Muscle of leg (tissue), 3 donors: ENCODE measurements at regions not wholly inside any gene's neighbourhood (a gene's known extent, or its start where the extent isn't known, plus 50 kb on each side); places are given as distances from the start of the nearest gene placed in this dataset.

Experiments
- DNase-seq: peaks from one replicate; pipeline ENCODE4 v3.0.0; 2013
- H3K27ac ChIP-seq: one replicate; pipeline ENCODE4 v1.5.1; 2013; ENCODE audit warnings: mild to moderate bottlenecking, low read length, control low read depth
- H3K27me3 ChIP-seq: one replicate; pipeline ENCODE4 v1.6.1; 2013; ENCODE audit warnings: low read length; ENCODE audit not compliant: control insufficient read depth, insufficient read depth
- H3K36me3 ChIP-seq: one replicate; pipeline ENCODE4 v1.6.1; 2013; ENCODE audit warnings: low read length; ENCODE audit not compliant: control insufficient read depth, insufficient read depth
- H3K4me1 ChIP-seq: one replicate; pipeline ENCODE4 v1.6.1; 2013; ENCODE audit warnings: low read length; ENCODE audit not compliant: control insufficient read depth, insufficient read depth
- H3K4me3 ChIP-seq: one replicate; pipeline ENCODE4 v1.5.1; 2013; ENCODE audit warnings: low read length, control low read depth
- H3K9me3 ChIP-seq: replicated peaks from 2 replicates; pipeline ENCODE4 v1.6.1; 2013; ENCODE audit warnings: low read depth, low read length; ENCODE audit not compliant: control insufficient read depth
- WGBS: methylation state at CpG from one replicate; pipeline ENCODE4 v1.1.5; 2013; ENCODE audit warnings: missing lambda C conversion rate; ENCODE audit not compliant: insufficient coverage; 5-methylcytosine and 5-hydroxymethylcytosine counted together

GRCh38 chr9:16025627-16026026 is 472.8 kb downstream of the CCDC171 start:
- no peaks in the 10 kb centered on the region for H3K9me3 ChIP-seq
- WGBS, result no CpG with 5 or more reads among the region's 2 CpGs
- H3K4me3 ChIP-seq, result no peak overlapping the region
- peak; percentile 36 for DNase-seq
- H3K4me1 ChIP-seq, result no peaks in the 10 kb centered on the region
- H3K36me3 ChIP-seq, result no peaks in the 10 kb centered on the region
- H3K27ac ChIP-seq, result no peak overlapping the region
- no peaks in the 10 kb centered on the region for H3K27me3 ChIP-seq

- no CpG with 5 or more reads among the region's 2 CpGs for WGBS
- no peak for DNase-seq
- H3K4me1 ChIP-seq, result peaks cover 5% of the 10 kb centered on the region
- no peak overlapping the region for H3K4me3 ChIP-seq
- H3K36me3 ChIP-seq, result no peaks in the 10 kb centered on the region
- H3K9me3 ChIP-seq, result no peaks in the 10 kb centered on the region
- H3K27me3 ChIP-seq, result no peaks in the 10 kb centered on the region
- H3K27ac ChIP-seq, result no peak overlapping the region
Measured at GRCh38 chr9:16026886-16027285, 474.0 kb downstream of the CCDC171 start.

GRCh38 chr9:16028548-16028947 is 475.7 kb downstream of the CCDC171 start:
- H3K4me3 ChIP-seq, result no peak overlapping the region
- no peaks in the 10 kb centered on the region for H3K9me3 ChIP-seq
- no peaks in the 10 kb centered on the region for H3K27me3 ChIP-seq
- no peak for DNase-seq
- WGBS, result 51% methylated on average over 2 of the region's 2 CpGs
- peaks cover 7% of the 10 kb centered on the region for H3K4me1 ChIP-seq
- no peaks in the 10 kb centered on the region for H3K36me3 ChIP-seq
- H3K27ac ChIP-seq, result no peak overlapping the region

GRCh38 chr9:16029046-16029615 is 476.3 kb downstream of the CCDC171 start:
- Histone ChIP-seq H3K9me3 (no peaks in the 10 kb centered on the region), H3K27me3 (no peaks in the 10 kb centered on the region), H3K4me1 (peaks cover 11% of the 10 kb centered on the region), H3K36me3 (no peaks in the 10 kb centered on the region), H3K27ac (no peak overlapping the region), H3K4me3 (no peak overlapping the region)
- DNase-seq, result no peak
- 76% methylated on average over 6 of the region's 7 CpGs for WGBS

GRCh38 chr9:16029796-16030363 is 477.0 kb downstream of the CCDC171 start:
- DNase-seq, result no peak
- Histone ChIP-seq H3K4me1 (peaks cover 17% of the 10 kb centered on the region), H3K4me3 (no peak overlapping the region), H3K27ac (no peak overlapping the region), H3K27me3 (no peaks in the 10 kb centered on the region), H3K36me3 (no peaks in the 10 kb centered on the region), H3K9me3 (no peaks in the 10 kb centered on the region)
- WGBS, result 100% methylated on average over 1 of the region's 3 CpGs

- no peak for DNase-seq
- Histone ChIP-seq H3K4me1 (peaks cover 17% of the 10 kb centered on the region), H3K4me3 (no peak overlapping the region), H3K9me3 (no peaks in the 10 kb centered on the region), H3K27ac (no peak overlapping the region), H3K36me3 (no peaks in the 10 kb centered on the region), H3K27me3 (no peaks in the 10 kb centered on the region)
- WGBS, result 50% methylated on average over 2 of the region's 8 CpGs
Measured at GRCh38 chr9:16030528-16031185, 477.8 kb downstream of the CCDC171 start.

- Histone ChIP-seq H3K4me1 (peaks cover 17% of the 10 kb centered on the region), H3K4me3 (no peak overlapping the region), H3K36me3 (no peaks in the 10 kb centered on the region), H3K9me3 (no peaks in the 10 kb centered on the region), H3K27ac (no peak overlapping the region), H3K27me3 (no peaks in the 10 kb centered on the region)
- no peak for DNase-seq
- 15% methylated on average over 2 of the region's 2 CpGs for WGBS
Measured at GRCh38 chr9:16031486-16031885, 478.6 kb downstream of the CCDC171 start.

GRCh38 chr9:16031971-16032370 is 479.1 kb downstream of the CCDC171 start:
- Histone ChIP-seq H3K36me3 (no peaks in the 10 kb centered on the region), H3K27me3 (no peaks in the 10 kb centered on the region), H3K27ac (no peak overlapping the region), H3K9me3 (no peaks in the 10 kb centered on the region), H3K4me1 (peaks cover 17% of the 10 kb centered on the region), H3K4me3 (no peak overlapping the region)
- WGBS, result 37% methylated on average over 3 of the region's 6 CpGs
- no peak for DNase-seq

- DNase-seq, result no peak
- Histone ChIP-seq H3K27ac (no peak overlapping the region), H3K9me3 (no peaks in the 10 kb centered on the region), H3K4me3 (no peak overlapping the region), H3K4me1 (peaks cover 17% of the 10 kb centered on the region), H3K36me3 (no peaks in the 10 kb centered on the region), H3K27me3 (no peaks in the 10 kb centered on the region)
- WGBS, result no CpG with 5 or more reads among the region's 2 CpGs
Measured at GRCh38 chr9:16032799-16033198, 480.0 kb downstream of the CCDC171 start.

GRCh38 chr9:16033253-16033652 is 480.4 kb downstream of the CCDC171 start:
- no peaks in the 10 kb centered on the region for H3K27me3 ChIP-seq
- no peak for DNase-seq
- WGBS, result 97% methylated on average over 6 of the region's 14 CpGs
- H3K4me1 ChIP-seq, result peaks cover 17% of the 10 kb centered on the region
- no peak overlapping the region for H3K4me3 ChIP-seq
- H3K27ac ChIP-seq, result no peak overlapping the region
- no peaks in the 10 kb centered on the region for H3K9me3 ChIP-seq
- no peaks in the 10 kb centered on the region for H3K36me3 ChIP-seq
